IPS-NIHi7 (cell line): ENCODE measurements at regions not wholly inside any gene's neighbourhood (a gene's known extent, or its start where the extent isn't known, plus 50 kb on each side); places are given as distances from the start of the nearest gene placed in this dataset.

Experiments used
- DNase-seq: peaks from one replicate; pipeline ENCODE4 v3.0.0; 2012; ENCODE audit warnings: mixed read lengths; ENCODE audit errors: extremely low spot score

- DNase-seq, result no peak
Measured at GRCh38 chr7:76149847-76150691, 51.6 kb upstream of the SRRM3 start.
